H1 (cell line): ENCODE measurements at regions not wholly inside any gene's neighbourhood (a gene's known extent, or its start where the extent isn't known, plus 50 kb on each side); places are given as distances from the start of the nearest gene placed in this dataset.

Experiments
- CTCF ChIA-PET: fragments of 300-600 bp; sonication (Branson Sonifier 250); formaldehyde crosslinking; loops from one replicate; lab custom pipeline; 2021; ENCODE audit not compliant: partially characterized antibody; lab: Charles Lee
- POLR2A ChIA-PET: fragments of 300-600 bp; sonication (Branson Sonifier 250); formaldehyde crosslinking; loops from one replicate; lab custom pipeline; 2021; ENCODE audit warnings: inconsistent platforms; ENCODE audit not compliant: partially characterized antibody; lab: Charles Lee
- DNase-seq, 2 experiments: peaks; one replicate each; pipeline versions ENCODE4 v3.0.0 to v3.0.0-alpha.2; 2010 to 2022; ENCODE audit warnings: low spot score in 2 of 2, low read depth in 1 of 2, mixed read lengths in 1 of 2
- FAIRE-seq: peaks from 2 replicates; lab custom pipeline; 2011; peaks lifted over from hg19 to GRCh38; lab: Jason Lieb, UNC
- H2AFZ ChIP-seq: 2 replicates; pipeline ENCODE4 v1.8.1; 2012; ENCODE audit warnings: low read length, inconsistent platforms
- H2AK5ac ChIP-seq: 2 replicates; pipeline ENCODE4 v1.6.1; 2013; ENCODE audit warnings: low read depth, low read length
- H2BK120ac ChIP-seq: replicated peaks from 2 replicates; pipeline ENCODE3; 2013; ENCODE audit warnings: low read depth, low read length, inconsistent platforms
- H2BK12ac ChIP-seq: 2 replicates; pipeline ENCODE4 v1.6.1; 2013; ENCODE audit warnings: low read depth, low read length
- H2BK15ac ChIP-seq: 2 replicates; pipeline ENCODE4 v1.6.1; 2013; ENCODE audit warnings: low read length
- H2BK20ac ChIP-seq: 2 replicates; pipeline ENCODE4 v1.6.1; 2013; ENCODE audit warnings: low read length
- H2BK5ac ChIP-seq: 2 replicates; pipeline ENCODE4 v1.6.1; 2013; ENCODE audit warnings: low read depth, low read length
- H3K14ac ChIP-seq: 2 replicates; pipeline ENCODE4 v1.6.1; 2013; ENCODE audit warnings: inconsistent platforms; ENCODE audit not compliant: insufficient read length
- H3K18ac ChIP-seq: 2 replicates; pipeline ENCODE4 v1.6.1; 2013; ENCODE audit warnings: low read length; ENCODE audit errors: extremely low read depth
- H3K23ac ChIP-seq: 2 replicates; pipeline ENCODE4 v1.6.1; 2013; ENCODE audit warnings: inconsistent platforms; ENCODE audit not compliant: insufficient read length
- H3K23me2 ChIP-seq: 2 replicates; pipeline ENCODE4 v1.6.1; 2013; ENCODE audit warnings: low read depth, low read length
- H3K27ac ChIP-seq: 2 replicates; pipeline ENCODE4 v1.6.1; 2011; ENCODE audit warnings: low read depth, low read length, inconsistent platforms
- H3K27me3 ChIP-seq, 4 experiments: replicated peaks in 1 of 4; 1 replicate in 1 of 4; 2 replicates in 3 of 4; pipeline versions ENCODE4 v1.6.1 to v1.8.1; 2011 to 2013; ENCODE audit warnings: low read length in 3 of 4, mild to moderate bottlenecking in 3 of 4, inconsistent platforms in 2 of 4, mixed read lengths in 2 of 4, moderate library complexity in 1 of 4; ENCODE audit not compliant: control insufficient read depth in 3 of 4, insufficient read depth in 3 of 4; ENCODE audit errors: extremely low read depth in 1 of 4
- H3K36me3 ChIP-seq, 4 experiments: 2 replicates each; pipeline versions ENCODE4 v1.6.1 to v1.8.1; 2011 to 2013; ENCODE audit warnings: mild to moderate bottlenecking in 4 of 4, low read length in 3 of 4, moderate library complexity in 2 of 4, control low read depth in 1 of 4, inconsistent platforms in 1 of 4; ENCODE audit not compliant: insufficient read depth in 4 of 4, control insufficient read depth in 2 of 4
- H3K4ac ChIP-seq: replicated peaks from 2 replicates; pipeline ENCODE3; 2013; ENCODE audit warnings: low read length, low read depth, mixed read lengths, inconsistent platforms; ENCODE audit not compliant: insufficient read length
- H3K4me1 ChIP-seq, 4 experiments: replicated peaks in 1 of 4; 1 replicate in 1 of 4; 2 replicates in 3 of 4; pipeline versions ENCODE4 v1.6.1 to v1.8.1; 2011 to 2013; ENCODE audit warnings: low read length in 3 of 4, inconsistent platforms in 2 of 4, mixed read lengths in 1 of 4; ENCODE audit not compliant: insufficient read depth in 4 of 4, control insufficient read depth in 3 of 4
- H3K4me2 ChIP-seq, 2 experiments: 2 replicates each; pipeline versions ENCODE4 v1.6.1 to v1.8.1; 2011 to 2013; ENCODE audit warnings: low read depth in 2 of 2, low read length in 2 of 2, control low read depth in 1 of 2, inconsistent platforms in 1 of 2, mild to moderate bottlenecking in 1 of 2; ENCODE audit not compliant: insufficient read depth in 1 of 2
- H3K4me3 ChIP-seq, 4 experiments: fragments of 200-600, 300-600 bp in 1 of 4; sonication (generic), shearing (Covaris generic), sonication (Bioruptor Twin) in 1 of 4; 2 replicates each; pipeline versions ENCODE4 v1.5.1 to v1.8.1; 2011 to 2016; ENCODE audit warnings: low read length in 4 of 4, low read depth in 3 of 4, control low read depth in 2 of 4, inconsistent platforms in 2 of 4, mild to moderate bottlenecking in 2 of 4, mixed read lengths in 1 of 4, moderate library complexity in 1 of 4; ENCODE audit not compliant: insufficient read depth in 2 of 4; ENCODE audit errors: extremely low read depth in 1 of 4
- H3K56ac ChIP-seq: replicated peaks from 2 replicates; pipeline ENCODE3; 2013; ENCODE audit warnings: low read depth, mild to moderate bottlenecking, mixed read lengths, low read length, inconsistent platforms; ENCODE audit not compliant: insufficient read length
- H3K79me1 ChIP-seq: 2 replicates; pipeline ENCODE4 v1.6.1; 2013; ENCODE audit warnings: low read depth, low read length, control low read depth
- H3K79me2 ChIP-seq, 2 experiments: 2 replicates each; pipeline versions ENCODE4 v1.6.1 to v1.8.1; 2012 to 2013; ENCODE audit warnings: low read length in 2 of 2, mild to moderate bottlenecking in 2 of 2, inconsistent platforms in 1 of 2; ENCODE audit not compliant: insufficient read depth in 2 of 2, control insufficient read depth in 1 of 2
- H3K9ac ChIP-seq, 4 experiments: replicated peaks in 1 of 4; 1 replicate in 1 of 4; 2 replicates in 3 of 4; pipeline versions ENCODE4 v1.6.1 to v1.8.1; 2011 to 2013; ENCODE audit warnings: low read depth in 3 of 4, low read length in 3 of 4, control low read depth in 2 of 4, mild to moderate bottlenecking in 2 of 4, moderate library complexity in 2 of 4, inconsistent platforms in 1 of 4; ENCODE audit errors: extremely low read depth in 1 of 4
- H3K9me3 ChIP-seq, 2 experiments: 2 replicates each; pipeline versions ENCODE4 v1.6.1 to v1.8.1; 2012 to 2013; ENCODE audit warnings: mild to moderate bottlenecking in 2 of 2, moderate library complexity in 2 of 2, control low read depth in 1 of 2, inconsistent platforms in 1 of 2, low read depth in 1 of 2, low read length in 1 of 2, mixed read lengths in 1 of 2; ENCODE audit not compliant: insufficient read depth in 2 of 2
- H4K20me1 ChIP-seq, 2 experiments: replicated peaks in 1 of 2; 2 replicates each; pipeline versions ENCODE3 to v1.8.1; 2011 to 2013; ENCODE audit warnings: inconsistent platforms in 2 of 2, low read length in 2 of 2, mild to moderate bottlenecking in 1 of 2; ENCODE audit not compliant: insufficient read depth in 2 of 2, control insufficient read depth in 1 of 2
- H4K5ac ChIP-seq: 2 replicates; pipeline ENCODE4 v1.6.1; 2013; ENCODE audit warnings: low read length, low read depth, mixed read lengths, inconsistent platforms; ENCODE audit not compliant: insufficient read length
- H4K8ac ChIP-seq: 2 replicates; pipeline ENCODE4 v1.8.0; 2013; ENCODE audit warnings: mild to moderate bottlenecking, moderate library complexity, low read length, inconsistent platforms; ENCODE audit not compliant: insufficient read depth; ENCODE audit errors: extremely low read depth
- H4K91ac ChIP-seq: replicated peaks from 2 replicates; pipeline ENCODE3; 2013; ENCODE audit warnings: low read length, mixed read lengths, inconsistent platforms; ENCODE audit not compliant: insufficient read length
- TF ChIP-seq, protein P1 (sequence below): fragments of 300-600 bp; sonication (generic); IDR thresholded peaks from 2 replicates; pipeline ENCODE4 v1.7.1; 2012; ENCODE audit warnings: low read length, moderate library complexity, mild to moderate bottlenecking, inconsistent platforms; ENCODE audit not compliant: insufficient replicate concordance

- Histone ChIP-seq H4K20me1 (no peaks in the 10 kb centered on the region), H3K4me3 (no peak overlapping the region), H3K27me3 (no peaks in the 10 kb centered on the region), H3K9ac (no peak overlapping the region), H3K79me2 (no peaks in the 10 kb centered on the region), H3K4ac (no peak overlapping the region), H2BK15ac (no peak overlapping the region), H3K9me3 (0 out of 4 replicates have a peak, but pooled peaks cover 0 to 2% of the 10 kb centered on the region in 2 experiments), H3K4me1 (0 out of 7 replicates have a peak, but pooled peaks cover 0 to 2% (median 0%) of the 10 kb centered on the region in 4 experiments), H3K23ac (no peak overlapping the region), H3K14ac (no peak overlapping the region), H3K18ac (no peak overlapping the region), H3K79me1 (no peaks in the 10 kb centered on the region), H3K36me3 (no peaks in the 10 kb centered on the region), H2BK5ac (no peak overlapping the region), H4K8ac (no peak overlapping the region), H4K91ac (no peak overlapping the region), H2AFZ (peak overlapping the region; percentile 36; the same call in 1 of the 2 replicates), H2BK12ac (no peak overlapping the region), H2AK5ac (no peak overlapping the region), H4K5ac (no peak overlapping the region), H2BK120ac (no peak overlapping the region), H3K23me2 (no peaks in the 10 kb centered on the region), H3K56ac (no peak overlapping the region), H3K4me2 (no peak overlapping the region), H2BK20ac (no peak overlapping the region), H3K27ac (no peak overlapping the region)
- FAIRE-seq (no peak), DNase-seq (no peak)
- ChIA-PET POLR2A (interaction anchor here (0.8 kb wide), 1 partner anchor 34 kb away, joined by 3 read pairs; no protein-coding TSS in a partner anchor), CTCF (interaction anchor here (0.7 to 1.5 kb wide), 2 partner anchors 11 to 55 kb away, joined by 3 to 6 read pairs; no protein-coding TSS in a partner anchor)
- TF ChIP-seq, protein P1, sequence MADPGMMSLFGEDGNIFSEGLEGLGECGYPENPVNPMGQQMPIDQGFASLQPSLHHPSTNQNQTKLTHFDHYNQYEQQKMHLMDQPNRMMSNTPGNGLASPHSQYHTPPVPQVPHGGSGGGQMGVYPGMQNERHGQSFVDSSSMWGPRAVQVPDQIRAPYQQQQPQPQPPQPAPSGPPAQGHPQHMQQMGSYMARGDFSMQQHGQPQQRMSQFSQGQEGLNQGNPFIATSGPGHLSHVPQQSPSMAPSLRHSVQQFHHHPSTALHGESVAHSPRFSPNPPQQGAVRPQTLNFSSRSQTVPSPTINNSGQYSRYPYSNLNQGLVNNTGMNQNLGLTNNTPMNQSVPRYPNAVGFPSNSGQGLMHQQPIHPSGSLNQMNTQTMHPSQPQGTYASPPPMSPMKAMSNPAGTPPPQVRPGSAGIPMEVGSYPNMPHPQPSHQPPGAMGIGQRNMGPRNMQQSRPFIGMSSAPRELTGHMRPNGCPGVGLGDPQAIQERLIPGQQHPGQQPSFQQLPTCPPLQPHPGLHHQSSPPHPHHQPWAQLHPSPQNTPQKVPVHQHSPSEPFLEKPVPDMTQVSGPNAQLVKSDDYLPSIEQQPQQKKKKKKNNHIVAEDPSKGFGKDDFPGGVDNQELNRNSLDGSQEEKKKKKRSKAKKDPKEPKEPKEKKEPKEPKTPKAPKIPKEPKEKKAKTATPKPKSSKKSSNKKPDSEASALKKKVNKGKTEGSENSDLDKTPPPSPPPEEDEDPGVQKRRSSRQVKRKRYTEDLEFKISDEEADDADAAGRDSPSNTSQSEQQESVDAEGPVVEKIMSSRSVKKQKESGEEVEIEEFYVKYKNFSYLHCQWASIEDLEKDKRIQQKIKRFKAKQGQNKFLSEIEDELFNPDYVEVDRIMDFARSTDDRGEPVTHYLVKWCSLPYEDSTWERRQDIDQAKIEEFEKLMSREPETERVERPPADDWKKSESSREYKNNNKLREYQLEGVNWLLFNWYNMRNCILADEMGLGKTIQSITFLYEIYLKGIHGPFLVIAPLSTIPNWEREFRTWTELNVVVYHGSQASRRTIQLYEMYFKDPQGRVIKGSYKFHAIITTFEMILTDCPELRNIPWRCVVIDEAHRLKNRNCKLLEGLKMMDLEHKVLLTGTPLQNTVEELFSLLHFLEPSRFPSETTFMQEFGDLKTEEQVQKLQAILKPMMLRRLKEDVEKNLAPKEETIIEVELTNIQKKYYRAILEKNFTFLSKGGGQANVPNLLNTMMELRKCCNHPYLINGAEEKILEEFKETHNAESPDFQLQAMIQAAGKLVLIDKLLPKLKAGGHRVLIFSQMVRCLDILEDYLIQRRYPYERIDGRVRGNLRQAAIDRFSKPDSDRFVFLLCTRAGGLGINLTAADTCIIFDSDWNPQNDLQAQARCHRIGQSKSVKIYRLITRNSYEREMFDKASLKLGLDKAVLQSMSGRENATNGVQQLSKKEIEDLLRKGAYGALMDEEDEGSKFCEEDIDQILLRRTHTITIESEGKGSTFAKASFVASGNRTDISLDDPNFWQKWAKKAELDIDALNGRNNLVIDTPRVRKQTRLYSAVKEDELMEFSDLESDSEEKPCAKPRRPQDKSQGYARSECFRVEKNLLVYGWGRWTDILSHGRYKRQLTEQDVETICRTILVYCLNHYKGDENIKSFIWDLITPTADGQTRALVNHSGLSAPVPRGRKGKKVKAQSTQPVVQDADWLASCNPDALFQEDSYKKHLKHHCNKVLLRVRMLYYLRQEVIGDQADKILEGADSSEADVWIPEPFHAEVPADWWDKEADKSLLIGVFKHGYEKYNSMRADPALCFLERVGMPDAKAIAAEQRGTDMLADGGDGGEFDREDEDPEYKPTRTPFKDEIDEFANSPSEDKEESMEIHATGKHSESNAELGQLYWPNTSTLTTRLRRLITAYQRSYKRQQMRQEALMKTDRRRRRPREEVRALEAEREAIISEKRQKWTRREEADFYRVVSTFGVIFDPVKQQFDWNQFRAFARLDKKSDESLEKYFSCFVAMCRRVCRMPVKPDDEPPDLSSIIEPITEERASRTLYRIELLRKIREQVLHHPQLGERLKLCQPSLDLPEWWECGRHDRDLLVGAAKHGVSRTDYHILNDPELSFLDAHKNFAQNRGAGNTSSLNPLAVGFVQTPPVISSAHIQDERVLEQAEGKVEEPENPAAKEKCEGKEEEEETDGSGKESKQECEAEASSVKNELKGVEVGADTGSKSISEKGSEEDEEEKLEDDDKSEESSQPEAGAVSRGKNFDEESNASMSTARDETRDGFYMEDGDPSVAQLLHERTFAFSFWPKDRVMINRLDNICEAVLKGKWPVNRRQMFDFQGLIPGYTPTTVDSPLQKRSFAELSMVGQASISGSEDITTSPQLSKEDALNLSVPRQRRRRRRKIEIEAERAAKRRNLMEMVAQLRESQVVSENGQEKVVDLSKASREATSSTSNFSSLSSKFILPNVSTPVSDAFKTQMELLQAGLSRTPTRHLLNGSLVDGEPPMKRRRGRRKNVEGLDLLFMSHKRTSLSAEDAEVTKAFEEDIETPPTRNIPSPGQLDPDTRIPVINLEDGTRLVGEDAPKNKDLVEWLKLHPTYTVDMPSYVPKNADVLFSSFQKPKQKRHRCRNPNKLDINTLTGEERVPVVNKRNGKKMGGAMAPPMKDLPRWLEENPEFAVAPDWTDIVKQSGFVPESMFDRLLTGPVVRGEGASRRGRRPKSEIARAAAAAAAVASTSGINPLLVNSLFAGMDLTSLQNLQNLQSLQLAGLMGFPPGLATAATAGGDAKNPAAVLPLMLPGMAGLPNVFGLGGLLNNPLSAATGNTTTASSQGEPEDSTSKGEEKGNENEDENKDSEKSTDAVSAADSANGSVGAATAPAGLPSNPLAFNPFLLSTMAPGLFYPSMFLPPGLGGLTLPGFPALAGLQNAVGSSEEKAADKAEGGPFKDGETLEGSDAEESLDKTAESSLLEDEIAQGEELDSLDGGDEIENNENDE, result no peak
Measured at GRCh38 chr12:67593041-67593440, 55.5 kb upstream of the DYRK2 start.
